Fibroblast of lung (primary cell): ENCODE measurements at regions not wholly inside any gene's neighbourhood (a gene's known extent, or its start where the extent isn't known, plus 50 kb on each side); places are given as distances from the start of the nearest gene placed in this dataset.

Source experiments
- CTCF ChIP-seq, 2 donors: IDR thresholded peaks in 1 of 2; conservative IDR thresholded peaks in 1 of 2; 1 replicate in 1 of 2; 2 replicates in 1 of 2; pipeline ENCODE4 v1.5.1; 2011 to 2012; ENCODE audit warnings: low read length in 2 of 2, control low read depth in 1 of 2, inconsistent platforms in 1 of 2, low read depth in 1 of 2, mild to moderate bottlenecking in 1 of 2
- EZH2 ChIP-seq: IDR thresholded peaks from 2 replicates; pipeline ENCODE4 v1.5.1; 2012; ENCODE audit warnings: low read length, control low read depth, mild to moderate bottlenecking; ENCODE audit errors: missing control alignments

GRCh38 chr16:24673155-24673554 lies 56.3 kb upstream of the TNRC6A start:
- TF ChIP-seq CTCF (conservative IDR thresholded peaks at IDR 0.05 in 1 of 2, IDR thresholded peaks at IDR 0.05 in 1 of 2; ENCODE audit: low read depth in 1 of 2, low read length in 2 of 2) (no peak), EZH2 (no peak)
